ENCODE measurements at regions not wholly inside any gene's neighbourhood (a gene's known extent, or its start where the extent isn't known, plus 50 kb on each side); places are given as distances from the start of the nearest gene placed in this dataset.
"Not testable (repeated sequence)": the region's sequence is repeated elsewhere in the genome, so short reads cannot be mapped to it uniquely, and the experiment has no call there.

- H3K36me3 Mint-ChIP-seq (ENCODE audit: low read depth); H3K27me3 Mint-ChIP-seq; H3K27ac Mint-ChIP-seq; POLR2A ChIA-PET; DNase-seq; H3K4me1 Mint-ChIP-seq; CTCF ChIA-PET; H3K4me3 Mint-ChIP-seq; H3K9me3 Mint-ChIP-seq: not testable (repeated sequence)
These were observed 144.7 kb upstream of the CRYM start for GRCh38 chr16:21422824-21423223.

- DNase-seq; H3K36me3 Mint-ChIP-seq (ENCODE audit: low read depth); H3K27ac Mint-ChIP-seq; H3K4me1 Mint-ChIP-seq; POLR2A ChIA-PET; H3K27me3 Mint-ChIP-seq; H3K4me3 Mint-ChIP-seq; H3K9me3 Mint-ChIP-seq; CTCF ChIA-PET: not testable (repeated sequence)
These were observed 126.6 kb upstream of the CRYM start for GRCh38 chr16:21404699-21405098.

DNA sequence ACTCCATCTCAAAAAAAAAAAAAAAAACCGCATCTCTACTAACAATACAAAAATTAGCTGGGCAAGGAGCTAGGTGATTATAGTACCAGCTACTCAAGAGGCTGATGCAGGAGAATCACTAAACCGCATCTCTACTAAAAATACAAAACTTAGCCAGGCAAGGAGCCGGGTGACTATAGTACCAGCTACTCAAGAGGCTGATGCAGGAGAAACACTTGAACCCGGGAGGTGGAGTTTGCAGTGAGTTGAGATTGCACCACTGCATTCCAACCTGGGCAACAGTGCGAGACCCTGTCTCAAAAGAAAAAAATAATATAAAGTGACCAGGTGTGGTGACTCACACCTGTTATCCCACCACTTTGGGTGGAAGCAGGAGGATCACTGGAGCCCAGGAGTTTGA, 119.8 kb upstream of the CRYM start:
- CTCF ChIA-PET; H3K27me3 Mint-ChIP-seq; H3K4me1 Mint-ChIP-seq; H3K36me3 Mint-ChIP-seq (ENCODE audit: low read depth); H3K4me3 Mint-ChIP-seq; H3K9me3 Mint-ChIP-seq; H3K27ac Mint-ChIP-seq; DNase-seq; POLR2A ChIA-PET: not testable (repeated sequence)

- H3K4me3 Mint-ChIP-seq; CTCF ChIA-PET; H3K9me3 Mint-ChIP-seq; H3K4me1 Mint-ChIP-seq; H3K27ac Mint-ChIP-seq; POLR2A ChIA-PET; H3K27me3 Mint-ChIP-seq; DNase-seq; H3K36me3 Mint-ChIP-seq (ENCODE audit: low read depth): not testable (repeated sequence)
These were observed 118.5 kb upstream of the CRYM start for GRCh38 chr16:21396545-21396944.

DNA sequence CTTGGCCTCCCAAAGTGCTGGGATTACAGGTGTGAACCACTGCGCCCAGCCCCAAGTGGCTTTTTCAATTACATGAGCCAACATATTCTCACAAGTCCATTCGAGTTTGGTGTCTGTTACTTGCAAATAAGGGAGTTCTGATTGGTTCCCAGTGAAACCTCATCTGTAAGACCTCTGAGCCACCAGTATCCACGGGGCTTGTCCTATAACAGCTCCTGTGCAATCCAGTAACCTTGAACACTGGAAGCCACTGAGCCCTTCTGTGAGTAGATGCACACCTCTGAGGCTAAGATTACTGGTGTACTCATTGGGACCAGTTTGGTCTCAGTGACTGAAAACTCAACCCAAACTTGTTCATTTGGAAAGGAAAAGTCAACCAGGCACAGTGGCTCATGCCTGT, 112.5 kb upstream of the CRYM start:
- CTCF ChIA-PET; DNase-seq; H3K4me3 Mint-ChIP-seq; H3K36me3 Mint-ChIP-seq (ENCODE audit: low read depth); POLR2A ChIA-PET; H3K27me3 Mint-ChIP-seq; H3K4me1 Mint-ChIP-seq; H3K27ac Mint-ChIP-seq; H3K9me3 Mint-ChIP-seq: not testable (repeated sequence)

DNA sequence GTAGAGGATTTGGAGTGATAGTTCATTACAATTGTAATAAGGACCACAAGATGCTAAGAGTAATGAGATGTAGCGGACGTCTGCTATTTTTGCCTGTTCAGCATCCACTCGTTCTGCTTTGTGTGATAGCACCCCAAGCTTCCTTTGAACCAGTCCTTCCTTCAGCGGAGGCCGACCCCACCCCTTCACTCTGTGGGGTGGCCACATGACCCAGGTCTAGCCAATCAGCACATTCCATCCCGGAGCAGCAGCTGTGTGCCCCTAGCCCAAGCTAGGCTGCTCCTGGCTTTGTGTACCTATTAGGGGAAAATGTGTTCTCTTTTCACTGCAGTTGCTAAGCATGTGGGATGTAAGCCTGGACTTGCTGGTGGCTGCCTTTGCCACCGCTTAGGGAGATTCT, 111.8 kb upstream of the CRYM start:
- DNase-seq; H3K4me1 Mint-ChIP-seq; H3K27ac Mint-ChIP-seq; H3K4me3 Mint-ChIP-seq; H3K27me3 Mint-ChIP-seq; H3K36me3 Mint-ChIP-seq (ENCODE audit: low read depth); POLR2A ChIA-PET; CTCF ChIA-PET; H3K9me3 Mint-ChIP-seq: not testable (repeated sequence)

DNA sequence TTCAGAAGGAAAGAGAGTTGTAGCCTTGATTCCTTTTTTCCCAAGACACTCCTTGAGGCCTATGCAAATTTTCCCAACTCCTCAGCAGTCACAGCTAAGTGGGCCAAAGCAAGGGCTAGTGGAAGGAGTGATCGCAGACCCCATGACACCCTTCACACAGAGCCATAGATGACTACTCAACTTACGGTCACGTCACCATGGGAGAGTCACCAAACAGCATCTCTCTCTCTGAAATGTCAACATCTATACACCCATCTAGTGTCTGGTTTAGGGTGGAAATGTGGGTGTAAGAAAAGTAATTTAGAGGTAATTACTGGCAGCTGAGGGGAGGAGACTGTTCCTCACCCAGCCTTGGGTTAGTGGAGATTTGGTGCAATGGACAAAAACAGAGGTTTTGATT, 109.7 kb upstream of the CRYM start:
- H3K9me3 Mint-ChIP-seq; DNase-seq; H3K27ac Mint-ChIP-seq; H3K36me3 Mint-ChIP-seq (ENCODE audit: low read depth); H3K4me1 Mint-ChIP-seq; H3K4me3 Mint-ChIP-seq; POLR2A ChIA-PET; H3K27me3 Mint-ChIP-seq; CTCF ChIA-PET: not testable (repeated sequence)

DNA sequence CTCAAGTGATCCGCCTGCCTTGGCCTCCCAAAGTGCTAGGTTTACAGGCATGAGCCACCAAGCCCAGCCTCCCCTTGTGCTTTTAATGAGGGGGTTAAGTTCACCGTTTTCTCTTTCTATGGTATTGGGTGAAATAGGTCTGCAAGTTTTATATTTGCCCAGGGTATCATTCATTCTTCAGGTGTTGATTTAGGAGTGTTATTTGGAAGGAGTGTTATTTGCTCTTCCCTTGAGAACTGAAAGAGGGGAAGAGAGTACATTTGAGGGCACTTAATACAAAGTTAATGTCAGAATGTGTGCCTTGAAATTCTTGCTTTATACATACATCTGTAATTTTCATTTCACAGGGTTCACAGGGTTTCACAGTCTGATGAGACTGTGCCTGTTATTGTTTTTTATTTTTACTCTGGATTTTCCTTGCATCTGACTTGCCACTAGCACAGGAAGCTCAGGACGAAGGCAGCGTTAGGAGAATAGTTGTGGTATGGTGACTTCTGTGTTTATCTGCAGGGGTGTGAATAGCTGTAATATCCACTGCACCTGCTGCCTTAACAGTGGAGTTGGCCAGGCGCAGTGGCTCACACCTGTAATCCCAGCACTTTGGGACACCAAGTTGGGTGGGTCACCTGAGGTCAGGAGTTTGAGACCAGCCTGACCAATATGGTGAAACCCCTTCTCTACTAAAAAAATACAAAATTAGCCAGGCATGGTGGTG, 108.3 kb upstream of the CRYM start:
- CTCF ChIA-PET; POLR2A ChIA-PET; H3K27ac Mint-ChIP-seq; H3K4me1 Mint-ChIP-seq; DNase-seq; H3K36me3 Mint-ChIP-seq (ENCODE audit: low read depth); H3K9me3 Mint-ChIP-seq; H3K27me3 Mint-ChIP-seq; H3K4me3 Mint-ChIP-seq: not testable (repeated sequence)

GRCh38 chr16:21383682-21384081, 105.6 kb upstream of the CRYM start:
- POLR2A ChIA-PET; H3K27ac Mint-ChIP-seq; H3K27me3 Mint-ChIP-seq; H3K9me3 Mint-ChIP-seq; H3K36me3 Mint-ChIP-seq (ENCODE audit: low read depth); H3K4me1 Mint-ChIP-seq; DNase-seq; H3K4me3 Mint-ChIP-seq; CTCF ChIA-PET: not testable (repeated sequence)

DNA sequence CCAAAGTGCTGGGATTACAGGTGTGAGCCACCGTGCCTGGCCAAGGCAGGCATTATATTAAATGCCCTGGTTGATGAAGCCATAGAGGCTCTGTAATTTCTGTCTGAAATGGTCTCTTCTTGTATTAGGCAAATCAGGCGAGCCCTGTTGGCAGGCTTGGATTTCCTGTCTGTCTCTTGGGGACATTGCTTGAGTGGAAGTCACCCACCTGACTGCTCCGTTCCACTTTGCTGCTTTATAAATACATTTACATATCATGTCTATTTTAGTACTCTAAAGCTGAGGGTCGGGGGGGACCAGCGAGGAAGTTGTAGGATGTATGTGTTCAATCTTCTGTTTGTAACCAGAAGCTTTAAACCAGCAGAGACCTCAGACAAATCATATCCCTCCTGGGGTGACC, 101.6 kb upstream of the CRYM start:
- H3K27ac Mint-ChIP-seq; H3K9me3 Mint-ChIP-seq; DNase-seq; CTCF ChIA-PET; H3K4me3 Mint-ChIP-seq; POLR2A ChIA-PET; H3K27me3 Mint-ChIP-seq; H3K36me3 Mint-ChIP-seq (ENCODE audit: low read depth); H3K4me1 Mint-ChIP-seq: not testable (repeated sequence)

DNA sequence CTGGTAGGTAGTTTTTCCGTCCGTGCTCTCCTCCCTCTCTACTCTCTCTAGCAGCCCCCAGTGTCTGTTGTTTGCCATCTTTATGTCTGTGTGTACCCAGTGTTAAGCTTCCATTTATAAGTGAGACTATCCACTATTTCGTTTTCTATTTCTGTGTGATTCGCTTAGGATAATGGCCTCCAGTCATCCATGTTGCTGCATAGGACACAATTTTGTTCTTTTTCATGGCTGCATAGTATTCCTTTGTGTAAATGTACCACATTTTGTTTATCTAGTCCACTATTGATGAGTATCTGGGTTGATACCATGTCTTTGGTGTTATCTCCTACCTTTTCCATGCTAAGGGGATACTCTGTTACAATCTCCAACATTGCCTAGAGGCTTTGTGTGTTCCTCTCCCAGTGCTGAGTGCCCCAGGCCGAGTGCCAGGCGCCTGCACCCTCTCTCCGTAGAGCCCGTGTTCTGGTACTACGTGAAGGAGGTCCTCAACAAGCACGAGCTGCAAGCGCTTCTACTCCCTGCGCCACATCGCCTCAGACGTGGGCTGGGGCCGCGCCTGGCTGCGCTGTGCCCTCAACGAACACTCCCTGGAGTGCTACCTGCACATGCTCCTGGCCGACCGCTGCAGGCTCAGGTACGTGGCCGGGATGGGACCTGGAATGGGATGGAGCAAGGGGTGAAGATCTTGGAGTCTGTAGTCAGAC, 98.3 kb upstream of the CRYM start:
- H3K4me1 Mint-ChIP-seq; H3K36me3 Mint-ChIP-seq (ENCODE audit: low read depth); POLR2A ChIA-PET; CTCF ChIA-PET; H3K27me3 Mint-ChIP-seq; H3K4me3 Mint-ChIP-seq; H3K9me3 Mint-ChIP-seq; H3K27ac Mint-ChIP-seq; DNase-seq: not testable (repeated sequence)

- POLR2A ChIA-PET; CTCF ChIA-PET; H3K27me3 Mint-ChIP-seq; H3K36me3 Mint-ChIP-seq (ENCODE audit: low read depth); H3K27ac Mint-ChIP-seq; H3K9me3 Mint-ChIP-seq; H3K4me1 Mint-ChIP-seq; DNase-seq; H3K4me3 Mint-ChIP-seq: not testable (repeated sequence)
These were observed 97.2 kb upstream of the CRYM start for GRCh38 chr16:21375334-21375733.

- CTCF ChIA-PET, POLR2A ChIA-PET, H3K27me3 Mint-ChIP-seq: not testable (repeated sequence)
These were observed 95.4 kb upstream of the CRYM start for GRCh38 chr16:21373454-21373853.

GRCh38 chr16:21372862-21373261, 94.8 kb upstream of the CRYM start:
- H3K4me3 Mint-ChIP-seq; POLR2A ChIA-PET; H3K27ac Mint-ChIP-seq; H3K9me3 Mint-ChIP-seq; H3K27me3 Mint-ChIP-seq; H3K4me1 Mint-ChIP-seq; DNase-seq; CTCF ChIA-PET; H3K36me3 Mint-ChIP-seq (ENCODE audit: low read depth): not testable (repeated sequence)

More at GRCh38 chr16:21373454-21373853, 95.4 kb upstream of the CRYM start:
- not testable (repeated sequence) for H3K27ac Mint-ChIP-seq; H3K9me3 Mint-ChIP-seq; H3K4me1 Mint-ChIP-seq; DNase-seq; H3K36me3 Mint-ChIP-seq (ENCODE audit: low read depth); H3K4me3 Mint-ChIP-seq

All from activated CD4-positive, alpha-beta memory T cell treated with anti-CD3 and anti-CD28 coated beads, Interleukin-2, amount 10 ng/mL, durations not matched to agents 7 days and 5 days (primary cell).